ENCODE measurements at regions not wholly inside any gene's neighbourhood (a gene's known extent, or its start where the extent isn't known, plus 50 kb on each side); places are given as distances from the start of the nearest gene placed in this dataset.

- H2AK5ac ChIP-seq (ENCODE audit: low read depth, low read length): no peak overlapping the region
- H3K79me1 ChIP-seq (ENCODE audit: low read depth, low read length): no peaks in the 10 kb centered on the region
- no peak overlapping the region for H2BK120ac ChIP-seq (replicated peaks; ENCODE audit: low read depth, low read length)
- WGBS, 2 experiments (ENCODE audit: extremely low coverage in 1 of 2, insufficient coverage in 1 of 2, insufficient read length in 1 of 2, insufficient replicate concordance in 2 of 2, low coverage in 1 of 2, low lambda C conversion rate in 2 of 2, missing lambda C conversion rate in 1 of 2): 90% methylated on average over 2 of the region's 2 CpGs; no CpG with 5 or more reads in 1 of the 2 experiments
- no peaks in the 10 kb centered on the region for H3K23me2 ChIP-seq (ENCODE audit: low read depth, low read length)
- no peaks in the 10 kb centered on the region for H3K27me3 ChIP-seq (replicated peaks in 1 of 4; ENCODE audit: control insufficient read depth in 3 of 4, extremely low read depth in 1 of 4, insufficient read depth in 3 of 4, low read length in 3 of 4)
- no peak overlapping the region for H3K4ac ChIP-seq (replicated peaks; ENCODE audit: insufficient read length, low read depth, low read length)
- H2BK5ac ChIP-seq (ENCODE audit: low read depth, low read length): no peak overlapping the region
- CTCF ChIA-PET (ENCODE audit: partially characterized antibody): no interaction called here
- no peaks in the 10 kb centered on the region for H3K79me2 ChIP-seq (ENCODE audit: control insufficient read depth in 1 of 2, insufficient read depth in 2 of 2, low read length in 2 of 2)
- no peak overlapping the region for H4K8ac ChIP-seq (ENCODE audit: extremely low read depth, insufficient read depth, low read length)
- no peak overlapping the region for H3K23ac ChIP-seq (ENCODE audit: insufficient read length)
- FAIRE-seq (no peak), DNase-seq (ENCODE audit: low read depth in 1 of 2, low spot score in 2 of 2) (no peak)
- H3K4me2 ChIP-seq (ENCODE audit: insufficient read depth in 1 of 2, low read depth in 2 of 2, low read length in 2 of 2): no peak overlapping the region
- no peaks in the 10 kb centered on the region for H3K4me1 ChIP-seq (replicated peaks in 1 of 4; ENCODE audit: control insufficient read depth in 3 of 4, insufficient read depth in 4 of 4, low read length in 3 of 4)
- no peak overlapping the region for H2BK20ac ChIP-seq (ENCODE audit: low read length)
- H3K56ac ChIP-seq (replicated peaks; ENCODE audit: insufficient read length, low read depth, low read length): no peak overlapping the region
- H3K9ac ChIP-seq (replicated peaks in 1 of 4; ENCODE audit: extremely low read depth in 1 of 4, low read depth in 3 of 4, low read length in 3 of 4): no peak overlapping the region
- no peaks in the 10 kb centered on the region for H3K9me3 ChIP-seq (ENCODE audit: insufficient read depth in 2 of 2, low read depth in 1 of 2, low read length in 1 of 2)
- POLR2A ChIA-PET (ENCODE audit: partially characterized antibody): no interaction called here
- H3K18ac ChIP-seq (ENCODE audit: extremely low read depth, low read length): no peak overlapping the region
- no peak overlapping the region for H4K5ac ChIP-seq (ENCODE audit: insufficient read length, low read depth, low read length)
- H3K4me3 ChIP-seq (ENCODE audit: extremely low read depth in 1 of 4, insufficient read depth in 2 of 4, low read depth in 3 of 4, low read length in 4 of 4): no peak overlapping the region
- H2AFZ ChIP-seq (ENCODE audit: low read length): no peak overlapping the region
- no peak overlapping the region for H4K91ac ChIP-seq (replicated peaks; ENCODE audit: insufficient read length, low read length)
- peaks cover 0 to under 1% of the 10 kb centered on the region in 2 experiments for H4K20me1 ChIP-seq (replicated peaks in 1 of 2; ENCODE audit: control insufficient read depth in 1 of 2, insufficient read depth in 2 of 2, low read length in 2 of 2)
- H3K27ac ChIP-seq (ENCODE audit: low read depth, low read length): no peak overlapping the region
- H3K14ac ChIP-seq (ENCODE audit: insufficient read length): no peak overlapping the region
- H2BK12ac ChIP-seq (ENCODE audit: low read depth, low read length): no peak overlapping the region
- no peaks in the 10 kb centered on the region for H3K36me3 ChIP-seq (ENCODE audit: control insufficient read depth in 2 of 4, insufficient read depth in 4 of 4, low read length in 3 of 4)
- no peak overlapping the region for H2BK15ac ChIP-seq (ENCODE audit: low read length)
- TF ChIP-seq ATF2 (IDR thresholded peaks at IDR 0.05; ENCODE audit: low read length) (no peak), MAFK (IDR thresholded peaks at IDR 0.05; ENCODE audit: low read depth, low read length) (no peak), ZNF274 (IDR thresholded peaks at IDR 0.05; ENCODE audit: borderline replicate concordance, extremely low read depth, low read length) (no peak)
Measured at GRCh38 chr3:157840564-157840963, 265.7 kb downstream of the SHOX2 start.
